ENCODE measurements at regions not wholly inside any gene's neighbourhood (a gene's known extent, or its start where the extent isn't known, plus 50 kb on each side); places are given as distances from the start of the nearest gene placed in this dataset.

GRCh38 chr3:109229174-109229847 lies 87.0 kb downstream of the DPPA2 start:
- no peak overlapping the region for H3K4me3 ChIP-seq (ENCODE audit: low read length)
- TF ChIP-seq CTCF (conservative IDR thresholded peaks at IDR 0.05; ENCODE audit: low read depth, low read length), result no peak
- DNase-seq (ENCODE audit: low read depth), result no peak

GRCh38 chr3:109234300-109234699 lies 82.0 kb downstream of the DPPA2 start:
- no peak for DNase-seq (ENCODE audit: low read depth)
- no peak for TF ChIP-seq CTCF (conservative IDR thresholded peaks at IDR 0.05; ENCODE audit: low read depth, low read length)
- H3K4me3 ChIP-seq (ENCODE audit: low read length), result no peak overlapping the region

- H3K4me3 ChIP-seq (ENCODE audit: low read length), result no peak overlapping the region
- TF ChIP-seq CTCF (conservative IDR thresholded peaks at IDR 0.05; ENCODE audit: low read depth, low read length), result no peak
- DNase-seq (ENCODE audit: low read depth), result no peak
Observed at GRCh38 chr3:109241459-109242186, 74.7 kb downstream of the DPPA2 start.

- no peak for TF ChIP-seq CTCF (conservative IDR thresholded peaks at IDR 0.05; ENCODE audit: low read depth, low read length)
- H3K4me3 ChIP-seq (ENCODE audit: low read length), result no peak overlapping the region
- DNase-seq (ENCODE audit: low read depth), result no peak
Observed at GRCh38 chr3:109242187-109242523, 74.2 kb downstream of the DPPA2 start.
